ENCODE measurements at regions not wholly inside any gene's neighbourhood (a gene's known extent, or its start where the extent isn't known, plus 50 kb on each side); places are given as distances from the start of the nearest gene placed in this dataset.
A peak's percentile ranks its signal among the peaks of the same experiment; 100 is the strongest.

GRCh38 chr7:16061630-16062029 is 359.7 kb downstream of the CRPPA start:
- no peak for DNase-seq (ENCODE audit: low read depth, low spot score)

GRCh38 chr7:16061011-16061410 is 360.3 kb downstream of the CRPPA start:
- DNase-seq (ENCODE audit: low read depth, low spot score) = no peak

GRCh38 chr7:16060502-16060901 is 360.8 kb downstream of the CRPPA start:
- DNase-seq (ENCODE audit: low read depth, low spot score) = no peak

- no peak for DNase-seq (ENCODE audit: low read depth, low spot score)
These were observed 365.9 kb downstream of the CRPPA start for GRCh38 chr7:16055263-16055976.

GRCh38 chr7:16051561-16052255 is 365.2 kb upstream of the MEOX2 start:
- peak; percentile 39 for DNase-seq (ENCODE audit: low read depth, low spot score)

- DNase-seq (ENCODE audit: low read depth, low spot score) = no peak
These were observed 359.6 kb upstream of the MEOX2 start for GRCh38 chr7:16046041-16046440.

GRCh38 chr7:16045296-16045695 is 358.8 kb upstream of the MEOX2 start:
- DNase-seq (ENCODE audit: low read depth, low spot score) = no peak

GRCh38 chr7:16044645-16045044 is 358.2 kb upstream of the MEOX2 start:
- DNase-seq (ENCODE audit: low read depth, low spot score) = no peak

GRCh38 chr7:16040346-16040745 is 353.9 kb upstream of the MEOX2 start:
- DNase-seq (ENCODE audit: low read depth, low spot score) = no peak

GRCh38 chr7:16038906-16039305 is 352.4 kb upstream of the MEOX2 start:
- DNase-seq (ENCODE audit: low read depth, low spot score) = no peak

- no peak for DNase-seq (ENCODE audit: low read depth, low spot score)
These were observed 348.9 kb upstream of the MEOX2 start for GRCh38 chr7:16035392-16035791.

- DNase-seq (ENCODE audit: low read depth, low spot score) = no peak
These were observed 348.4 kb upstream of the MEOX2 start for GRCh38 chr7:16034866-16035265.

- no peak for DNase-seq (ENCODE audit: low read depth, low spot score)
These were observed 347.9 kb upstream of the MEOX2 start for GRCh38 chr7:16034353-16034752.

- no peak for DNase-seq (ENCODE audit: low read depth, low spot score)
These were observed 346.8 kb upstream of the MEOX2 start for GRCh38 chr7:16033233-16033632.

GRCh38 chr7:16028636-16029035 is 342.2 kb upstream of the MEOX2 start:
- no peak for DNase-seq (ENCODE audit: low read depth, low spot score)

- peak; percentile 60 for DNase-seq (ENCODE audit: low read depth, low spot score)
These were observed 341.6 kb upstream of the MEOX2 start for GRCh38 chr7:16028103-16028502.

GRCh38 chr7:16027396-16027795 is 340.9 kb upstream of the MEOX2 start:
- DNase-seq (ENCODE audit: low read depth, low spot score) = no peak

GRCh38 chr7:16026253-16027020 is 340.0 kb upstream of the MEOX2 start:
- DNase-seq (ENCODE audit: low read depth, low spot score) = peak; percentile 36

- DNase-seq (ENCODE audit: low read depth, low spot score) = no peak
These were observed 339.2 kb upstream of the MEOX2 start for GRCh38 chr7:16025696-16026095.

GRCh38 chr7:16023503-16023902 is 337.0 kb upstream of the MEOX2 start:
- no peak for DNase-seq (ENCODE audit: low read depth, low spot score)

- no peak for DNase-seq (ENCODE audit: low read depth, low spot score)
These were observed 336.6 kb upstream of the MEOX2 start for GRCh38 chr7:16023046-16023445.

GRCh38 chr7:16021851-16022250 is 335.4 kb upstream of the MEOX2 start:
- no peak for DNase-seq (ENCODE audit: low read depth, low spot score)

GRCh38 chr7:16015981-16016380 is 329.5 kb upstream of the MEOX2 start:
- no peak for DNase-seq (ENCODE audit: low read depth, low spot score)

All from astrocyte of the hippocampus (primary cell).